Activated T-cell treated with anti-CD3 and anti-CD28 coated beads, Interleukin-2, amount 50 U/mL, for 4 hours (primary cell): ENCODE measurements at regions not wholly inside any gene's neighbourhood (a gene's known extent, or its start where the extent isn't known, plus 50 kb on each side); places are given as distances from the start of the nearest gene placed in this dataset.

ENCODE experiments used
- ATAC-seq, 2 donors: fragments of 200-7000 bp; cut with Tn5 transposase; one replicate each; pipeline ENCODE4 v1.10.0; 2021
- DNase-seq: peaks from one replicate; pipeline ENCODE4 v3.0.0-alpha.2; 2020
- H3K27me3 Mint-ChIP-seq: one replicate; pipeline ENCODE4 v1.8.0; 2021; ENCODE audit warnings: low read depth, mixed read lengths
- H3K36me3 Mint-ChIP-seq: one replicate; pipeline ENCODE4 v1.8.0; 2022; ENCODE audit warnings: mixed read lengths; ENCODE audit not compliant: insufficient read depth
- H3K4me1 Mint-ChIP-seq: one replicate; pipeline ENCODE4 v1.8.0; 2021; ENCODE audit warnings: low read depth, mixed read lengths
- H3K4me3 Mint-ChIP-seq: one replicate; pipeline ENCODE4 v1.8.0; 2021; ENCODE audit warnings: mild to moderate bottlenecking, moderate library complexity, mixed read lengths
- H3K9me3 Mint-ChIP-seq: one replicate; pipeline ENCODE4 v1.8.0; 2021; ENCODE audit warnings: mixed read lengths

GRCh38 chr12:127268213-127268612, 998.8 kb upstream of the TMEM132C start:
- DNase-seq = no peak
- H3K4me3 Mint-ChIP-seq = no peak overlapping the region
- no peaks in the 10 kb centered on the region for H3K4me1 Mint-ChIP-seq
- peaks cover 4% of the 10 kb centered on the region for H3K9me3 Mint-ChIP-seq
- H3K36me3 Mint-ChIP-seq = no peaks in the 10 kb centered on the region
- H3K27me3 Mint-ChIP-seq = peaks cover 14% of the 10 kb centered on the region
- no peak for ATAC-seq

- no peaks in the 10 kb centered on the region for H3K4me1 Mint-ChIP-seq
- no peak overlapping the region for H3K4me3 Mint-ChIP-seq
- peaks cover 1% of the 10 kb centered on the region for H3K9me3 Mint-ChIP-seq
- no peaks in the 10 kb centered on the region for H3K36me3 Mint-ChIP-seq
- no peak for ATAC-seq
- peaks cover 10% of the 10 kb centered on the region for H3K27me3 Mint-ChIP-seq
- DNase-seq = no peak
Measured at GRCh38 chr12:127268706-127269425, 998.1 kb upstream of the TMEM132C start.

- no peak for DNase-seq
- Mint-ChIP-seq H3K4me3 (no peak overlapping the region), H3K36me3 (no peaks in the 10 kb centered on the region), H3K4me1 (no peaks in the 10 kb centered on the region), H3K27me3 (peaks cover 14% of the 10 kb centered on the region), H3K9me3 (no peaks in the 10 kb centered on the region)
- ATAC-seq = no peak
Measured at GRCh38 chr12:127270193-127270592, 996.8 kb upstream of the TMEM132C start.

- Mint-ChIP-seq H3K4me3 (no peak overlapping the region), H3K4me1 (no peaks in the 10 kb centered on the region), H3K27me3 (peaks cover 10% of the 10 kb centered on the region), H3K36me3 (no peaks in the 10 kb centered on the region), H3K9me3 (no peaks in the 10 kb centered on the region)
- DNase-seq = no peak
- no peak for ATAC-seq
Measured at GRCh38 chr12:127271776-127272175, 995.2 kb upstream of the TMEM132C start.

GRCh38 chr12:127272864-127273263, 994.1 kb upstream of the TMEM132C start:
- H3K27me3 Mint-ChIP-seq = peaks cover 9% of the 10 kb centered on the region
- no peak overlapping the region for H3K4me3 Mint-ChIP-seq
- DNase-seq (no peak), ATAC-seq (no peak)
- H3K9me3 Mint-ChIP-seq = no peaks in the 10 kb centered on the region
- H3K36me3 Mint-ChIP-seq = no peaks in the 10 kb centered on the region
- no peaks in the 10 kb centered on the region for H3K4me1 Mint-ChIP-seq

GRCh38 chr12:127273626-127274025, 993.3 kb upstream of the TMEM132C start:
- ATAC-seq (no peak), DNase-seq (no peak)
- Mint-ChIP-seq H3K36me3 (no peaks in the 10 kb centered on the region), H3K9me3 (no peaks in the 10 kb centered on the region), H3K4me3 (no peak overlapping the region), H3K4me1 (no peaks in the 10 kb centered on the region), H3K27me3 (peaks cover 11% of the 10 kb centered on the region)

GRCh38 chr12:127275416-127275815, 991.6 kb upstream of the TMEM132C start:
- Mint-ChIP-seq H3K27me3 (peaks cover 14% of the 10 kb centered on the region), H3K36me3 (no peaks in the 10 kb centered on the region), H3K4me1 (no peaks in the 10 kb centered on the region), H3K4me3 (no peak overlapping the region), H3K9me3 (no peaks in the 10 kb centered on the region)
- no peak for DNase-seq
- ATAC-seq = no peak

GRCh38 chr12:127277882-127278281, 989.1 kb upstream of the TMEM132C start:
- ATAC-seq (no peak), DNase-seq (no peak)
- Mint-ChIP-seq H3K9me3 (no peaks in the 10 kb centered on the region), H3K4me3 (no peak overlapping the region), H3K4me1 (no peaks in the 10 kb centered on the region), H3K36me3 (no peaks in the 10 kb centered on the region), H3K27me3 (peaks cover 13% of the 10 kb centered on the region)

- Mint-ChIP-seq H3K36me3 (no peaks in the 10 kb centered on the region), H3K4me1 (no peaks in the 10 kb centered on the region), H3K9me3 (no peaks in the 10 kb centered on the region), H3K27me3 (peaks cover 13% of the 10 kb centered on the region), H3K4me3 (no peak overlapping the region)
- ATAC-seq (no peak), DNase-seq (no peak)
Measured at GRCh38 chr12:127278351-127278750, 988.6 kb upstream of the TMEM132C start.

GRCh38 chr12:127280393-127281275, 986.3 kb upstream of the TMEM132C start:
- Mint-ChIP-seq H3K9me3 (no peaks in the 10 kb centered on the region), H3K4me3 (no peak overlapping the region), H3K27me3 (peaks cover 9% of the 10 kb centered on the region), H3K36me3 (no peaks in the 10 kb centered on the region), H3K4me1 (no peaks in the 10 kb centered on the region)
- DNase-seq (peak; percentile 41), ATAC-seq (peak; percentile 84 to 86)

- no peak for ATAC-seq
- H3K4me1 Mint-ChIP-seq = no peaks in the 10 kb centered on the region
- no peaks in the 10 kb centered on the region for H3K9me3 Mint-ChIP-seq
- no peaks in the 10 kb centered on the region for H3K36me3 Mint-ChIP-seq
- DNase-seq = no peak
- no peak overlapping the region for H3K4me3 Mint-ChIP-seq
- peaks cover 6% of the 10 kb centered on the region for H3K27me3 Mint-ChIP-seq
Measured at GRCh38 chr12:127282786-127283565, 984.0 kb upstream of the TMEM132C start.

- H3K4me3 Mint-ChIP-seq = no peak overlapping the region
- peaks cover 4% of the 10 kb centered on the region for H3K27me3 Mint-ChIP-seq
- DNase-seq (no peak), ATAC-seq (no peak)
- H3K9me3 Mint-ChIP-seq = no peaks in the 10 kb centered on the region
- no peaks in the 10 kb centered on the region for H3K4me1 Mint-ChIP-seq
- H3K36me3 Mint-ChIP-seq = no peaks in the 10 kb centered on the region
Measured at GRCh38 chr12:127284021-127284420, 982.9 kb upstream of the TMEM132C start.

GRCh38 chr12:127284870-127285431, 982.0 kb upstream of the TMEM132C start:
- Mint-ChIP-seq H3K9me3 (no peaks in the 10 kb centered on the region), H3K36me3 (no peaks in the 10 kb centered on the region), H3K27me3 (peaks cover 4% of the 10 kb centered on the region), H3K4me3 (no peak overlapping the region), H3K4me1 (no peaks in the 10 kb centered on the region)
- DNase-seq (no peak), ATAC-seq (no peak)

GRCh38 chr12:127286281-127286680, 980.7 kb upstream of the TMEM132C start:
- Mint-ChIP-seq H3K27me3 (no peaks in the 10 kb centered on the region), H3K36me3 (no peaks in the 10 kb centered on the region), H3K9me3 (no peaks in the 10 kb centered on the region), H3K4me3 (no peak overlapping the region), H3K4me1 (no peaks in the 10 kb centered on the region)
- no peak for ATAC-seq
- DNase-seq = no peak
